ENCODE measurements at regions not wholly inside any gene's neighbourhood (a gene's known extent, or its start where the extent isn't known, plus 50 kb on each side); places are given as distances from the start of the nearest gene placed in this dataset.

DNA sequence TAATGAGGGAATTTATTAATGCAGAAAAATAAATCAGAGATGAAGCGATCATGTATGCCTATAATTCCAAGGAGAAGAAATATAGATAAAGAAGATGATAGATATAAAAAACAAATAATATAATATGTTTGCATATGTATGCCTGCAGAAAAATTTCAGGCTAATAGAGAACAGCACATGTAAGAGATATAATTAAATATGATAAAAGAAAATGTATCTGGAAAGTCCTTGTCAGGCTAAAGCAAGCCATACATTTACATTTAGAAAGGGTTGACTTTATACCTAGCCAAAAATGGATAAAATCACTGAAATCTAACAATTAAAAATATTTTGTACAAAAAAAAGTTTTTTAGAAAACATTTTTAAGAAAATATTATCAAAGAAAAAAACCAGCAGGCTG, 454.1 kb downstream of the C6orf118 start:
- H3K36me3 Mint-ChIP-seq: no peaks in the 10 kb centered on the region
- CTCF ChIA-PET: no interaction called here
- no peaks in the 10 kb centered on the region for H3K27me3 Mint-ChIP-seq
- H3K27ac Mint-ChIP-seq: no peak overlapping the region
- no peaks in the 10 kb centered on the region for H3K4me1 Mint-ChIP-seq
- DNase-seq: no peak
- H3K4me3 Mint-ChIP-seq: no peak overlapping the region
- no peaks in the 10 kb centered on the region for H3K9me3 Mint-ChIP-seq

DNA sequence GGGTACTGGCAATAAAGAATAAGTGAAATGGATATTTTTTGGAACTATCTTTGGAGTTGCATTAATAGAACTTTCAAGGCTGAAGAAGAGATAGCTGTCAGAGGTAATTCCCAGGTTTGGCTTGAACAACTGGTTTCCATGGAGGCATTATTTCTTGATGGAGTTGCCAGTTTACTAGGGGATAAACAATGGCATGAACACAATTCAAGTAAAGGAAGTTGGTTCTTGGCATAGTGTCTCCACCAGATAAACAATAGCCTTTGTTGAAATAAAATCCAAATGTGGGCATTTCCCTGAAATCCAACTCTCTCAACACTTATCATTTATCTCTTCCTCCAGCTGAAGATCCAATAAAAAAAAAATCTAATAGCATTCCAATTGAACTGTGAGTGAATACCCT, 454.9 kb downstream of the C6orf118 start:
- Mint-ChIP-seq H3K4me1 (no peaks in the 10 kb centered on the region), H3K36me3 (no peaks in the 10 kb centered on the region), H3K27ac (no peak overlapping the region), H3K9me3 (no peaks in the 10 kb centered on the region), H3K4me3 (no peak overlapping the region), H3K27me3 (no peaks in the 10 kb centered on the region)
- CTCF ChIA-PET: no interaction called here
- no peak for DNase-seq

DNA sequence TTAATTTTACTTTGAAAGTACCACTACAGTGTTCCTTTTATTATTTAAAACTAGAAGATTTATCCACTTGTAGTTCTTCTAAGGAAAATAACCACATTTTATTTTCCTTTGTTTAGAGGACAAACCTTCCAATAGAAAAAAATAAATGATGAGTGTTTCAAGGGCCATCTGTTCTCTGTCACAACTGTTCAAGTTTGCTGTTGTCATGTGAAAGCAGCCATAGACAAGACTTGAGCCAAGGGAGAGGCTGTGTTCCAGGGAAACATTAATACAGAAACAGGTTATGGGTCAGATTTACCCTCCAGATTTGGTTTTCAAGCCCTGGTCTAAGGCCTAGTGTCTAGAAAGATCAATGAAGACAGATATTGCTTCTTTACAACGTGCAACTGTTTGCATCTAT, 463.6 kb downstream of the C6orf118 start:
- no peak for DNase-seq
- Mint-ChIP-seq H3K27me3 (no peaks in the 10 kb centered on the region), H3K36me3 (no peaks in the 10 kb centered on the region), H3K27ac (no peak overlapping the region), H3K9me3 (peaks cover 12% of the 10 kb centered on the region), H3K4me1 (no peaks in the 10 kb centered on the region), H3K4me3 (no peak overlapping the region)
- CTCF ChIA-PET: no interaction called here

- CTCF ChIA-PET: no interaction called here
- Mint-ChIP-seq H3K9me3 (peaks cover 3% of the 10 kb centered on the region), H3K4me1 (no peaks in the 10 kb centered on the region), H3K4me3 (no peak overlapping the region), H3K27ac (no peak overlapping the region), H3K36me3 (no peaks in the 10 kb centered on the region), H3K27me3 (no peaks in the 10 kb centered on the region)
- DNase-seq: no peak
Observed at GRCh38 chr6:164842085-164842484, 467.3 kb downstream of the C6orf118 start.

- H3K27ac Mint-ChIP-seq: no peak overlapping the region
- no peaks in the 10 kb centered on the region for H3K4me1 Mint-ChIP-seq
- H3K27me3 Mint-ChIP-seq: no peaks in the 10 kb centered on the region
- H3K4me3 Mint-ChIP-seq: no peak overlapping the region
- no peaks in the 10 kb centered on the region for H3K9me3 Mint-ChIP-seq
- CTCF ChIA-PET: no interaction called here
- H3K36me3 Mint-ChIP-seq: no peaks in the 10 kb centered on the region
- DNase-seq: no peak
Observed at GRCh38 chr6:164838068-164838615, 471.3 kb downstream of the C6orf118 start.

DNA sequence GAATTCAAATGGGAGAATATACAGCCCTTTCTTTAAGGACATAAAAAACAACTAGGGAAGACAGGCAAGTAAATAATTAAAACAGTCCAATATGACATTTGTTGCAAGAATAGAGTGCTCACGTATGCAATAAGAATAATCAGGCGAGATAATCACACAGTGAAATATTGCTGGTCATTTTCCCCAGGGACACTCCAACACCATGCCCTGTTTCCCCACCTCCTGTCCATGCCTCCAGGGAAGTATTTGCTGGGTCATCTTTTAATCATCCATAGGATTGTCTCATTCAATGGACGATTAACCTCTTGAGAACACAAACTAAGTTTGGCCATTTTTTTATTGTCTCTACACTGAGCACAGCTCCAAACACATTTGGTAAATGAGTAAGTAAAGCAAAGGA, 472.9 kb downstream of the C6orf118 start:
- Mint-ChIP-seq H3K4me3 (no peak overlapping the region), H3K4me1 (no peaks in the 10 kb centered on the region), H3K27me3 (no peaks in the 10 kb centered on the region), H3K27ac (no peak overlapping the region), H3K36me3 (no peaks in the 10 kb centered on the region), H3K9me3 (no peaks in the 10 kb centered on the region)
- DNase-seq: no peak
- CTCF ChIA-PET: no interaction called here

DNA sequence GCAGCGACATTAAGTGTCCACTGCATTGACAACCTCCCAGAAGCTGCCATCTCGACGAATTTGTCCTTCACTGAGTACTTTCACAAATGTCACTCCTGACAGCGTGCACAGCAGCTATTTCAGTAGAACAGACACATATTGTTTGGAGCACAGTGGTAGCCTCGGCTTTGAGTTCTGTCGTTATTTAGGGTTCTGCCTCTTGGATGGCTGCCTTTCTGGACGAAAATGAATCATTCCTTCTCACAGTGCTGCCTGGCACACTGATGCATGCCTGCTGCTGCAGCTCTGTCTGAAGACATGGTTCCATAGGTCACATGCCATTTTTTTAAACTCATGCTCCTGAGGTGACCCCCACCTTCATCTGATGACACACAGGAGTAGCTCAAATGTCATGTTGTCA, 477.0 kb downstream of the C6orf118 start:
- CTCF ChIA-PET: no interaction called here
- Mint-ChIP-seq H3K4me1 (no peaks in the 10 kb centered on the region), H3K4me3 (no peak overlapping the region), H3K27ac (no peak overlapping the region), H3K27me3 (no peaks in the 10 kb centered on the region), H3K9me3 (peaks cover 8% of the 10 kb centered on the region), H3K36me3 (no peaks in the 10 kb centered on the region)
- DNase-seq: no peak

DNA sequence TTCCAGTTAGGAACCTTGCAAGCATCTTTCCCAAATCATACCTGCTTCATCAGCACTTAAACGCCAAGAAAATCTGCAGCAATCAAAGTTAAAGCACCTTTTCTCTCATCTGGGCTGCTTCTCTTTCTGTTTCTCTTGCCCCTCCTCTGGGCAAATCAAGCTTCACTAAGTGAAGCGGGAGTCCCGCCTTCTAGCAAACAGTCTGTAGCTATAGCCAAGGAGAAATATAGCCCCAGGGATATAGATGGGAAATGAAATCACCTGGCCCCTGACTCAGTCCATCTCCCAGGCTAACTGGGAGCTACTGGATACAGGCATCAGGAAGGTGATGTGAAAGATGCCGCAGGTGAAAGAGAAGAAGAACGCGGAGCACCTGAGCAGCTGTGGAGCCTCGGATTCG, 481.9 kb downstream of the C6orf118 start:
- Mint-ChIP-seq H3K27ac (no peak overlapping the region), H3K27me3 (no peaks in the 10 kb centered on the region), H3K4me1 (no peaks in the 10 kb centered on the region), H3K36me3 (no peaks in the 10 kb centered on the region), H3K4me3 (no peak overlapping the region), H3K9me3 (peaks cover 15% of the 10 kb centered on the region)
- DNase-seq: no peak
- CTCF ChIA-PET: no interaction called here

DNA sequence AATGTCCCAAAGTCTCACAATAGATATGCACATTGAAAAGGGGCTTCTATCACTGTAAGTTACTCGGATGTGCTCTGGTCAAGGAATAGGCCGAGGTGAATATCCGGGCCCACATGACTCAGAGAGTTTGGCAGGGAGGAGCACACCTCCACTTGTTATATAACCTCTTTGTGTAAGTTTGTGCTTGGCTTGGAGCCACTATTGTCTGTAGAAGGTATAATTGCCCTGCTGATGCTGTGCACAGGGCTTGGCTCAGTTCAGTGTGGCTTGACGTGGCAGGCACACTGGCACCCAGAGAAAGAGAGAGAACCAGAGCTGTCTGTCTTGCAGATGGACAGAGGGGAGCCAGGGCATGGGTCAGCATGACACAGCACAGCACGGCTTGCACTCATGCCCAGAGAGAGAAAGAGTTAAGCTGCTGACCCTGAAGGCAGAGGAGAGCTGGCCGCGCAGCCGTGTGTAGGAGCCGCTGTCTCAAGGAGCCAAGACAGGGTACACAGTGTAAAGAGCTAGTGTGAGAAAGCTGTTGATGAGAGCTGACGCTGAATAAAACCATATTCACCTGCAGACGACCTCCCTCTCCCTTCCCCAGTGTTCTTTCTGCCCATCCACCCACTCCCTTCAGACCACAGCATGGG, 482.5 kb downstream of the C6orf118 start:
- Mint-ChIP-seq H3K4me1 (no peaks in the 10 kb centered on the region), H3K4me3 (no peak overlapping the region), H3K9me3 (peaks cover 15% of the 10 kb centered on the region), H3K27ac (no peak overlapping the region), H3K27me3 (no peaks in the 10 kb centered on the region), H3K36me3 (no peaks in the 10 kb centered on the region)
- no peak for DNase-seq
- CTCF ChIA-PET: no interaction called here

GRCh38 chr6:164825386-164825785, 484.0 kb downstream of the C6orf118 start:
- CTCF ChIA-PET: no interaction called here
- Mint-ChIP-seq H3K27ac (no peak overlapping the region), H3K9me3 (peaks cover 15% of the 10 kb centered on the region), H3K4me3 (no peak overlapping the region), H3K27me3 (no peaks in the 10 kb centered on the region), H3K36me3 (no peaks in the 10 kb centered on the region), H3K4me1 (no peaks in the 10 kb centered on the region)
- DNase-seq: no peak

GRCh38 chr6:164817662-164818061, 491.7 kb downstream of the C6orf118 start:
- no peaks in the 10 kb centered on the region for H3K4me1 Mint-ChIP-seq
- DNase-seq: no peak
- H3K27me3 Mint-ChIP-seq: no peaks in the 10 kb centered on the region
- no peak overlapping the region for H3K4me3 Mint-ChIP-seq
- H3K9me3 Mint-ChIP-seq: peaks cover 14% of the 10 kb centered on the region
- CTCF ChIA-PET: no interaction called here
- no peak overlapping the region for H3K27ac Mint-ChIP-seq
- no peaks in the 10 kb centered on the region for H3K36me3 Mint-ChIP-seq

DNA sequence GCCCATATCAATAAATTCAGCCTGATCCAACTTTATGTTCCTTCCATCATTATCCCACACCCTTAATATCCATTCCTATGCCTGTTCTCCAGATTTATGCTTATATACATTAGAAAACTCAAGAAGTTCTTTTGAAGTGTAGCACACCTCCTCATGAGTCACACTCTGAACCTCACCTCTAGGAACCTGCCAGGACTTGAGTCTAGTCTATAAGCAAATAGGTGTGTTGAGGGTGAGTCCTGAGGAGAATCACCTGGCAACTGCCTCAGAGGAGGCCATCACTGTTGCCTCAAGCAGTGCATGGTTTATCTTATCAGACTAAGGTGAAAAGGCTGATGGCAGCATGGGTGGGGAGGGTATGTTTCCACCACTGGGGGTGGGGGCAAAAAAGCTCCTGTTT, 496.7 kb downstream of the C6orf118 start:
- Mint-ChIP-seq H3K27me3 (no peaks in the 10 kb centered on the region), H3K9me3 (peaks cover 35% of the 10 kb centered on the region), H3K4me1 (no peaks in the 10 kb centered on the region), H3K4me3 (no peak overlapping the region), H3K27ac (no peak overlapping the region), H3K36me3 (no peaks in the 10 kb centered on the region)
- DNase-seq: no peak
- CTCF ChIA-PET: no interaction called here

GRCh38 chr6:164807125-164807524, 502.3 kb downstream of the C6orf118 start:
- H3K27me3 Mint-ChIP-seq: no peaks in the 10 kb centered on the region
- H3K36me3 Mint-ChIP-seq: no peaks in the 10 kb centered on the region
- no peak for DNase-seq
- H3K9me3 Mint-ChIP-seq: peaks cover 44% of the 10 kb centered on the region
- CTCF ChIA-PET: no interaction called here
- no peaks in the 10 kb centered on the region for H3K4me1 Mint-ChIP-seq
- peak overlapping the region; percentile 45 for H3K27ac Mint-ChIP-seq
- H3K4me3 Mint-ChIP-seq: no peak overlapping the region

GRCh38 chr6:164795056-164795815, 514.2 kb downstream of the C6orf118 start:
- H3K9me3 Mint-ChIP-seq: peaks cover 11% of the 10 kb centered on the region
- DNase-seq: no peak
- no peaks in the 10 kb centered on the region for H3K4me1 Mint-ChIP-seq
- H3K27ac Mint-ChIP-seq: no peak overlapping the region
- no peaks in the 10 kb centered on the region for H3K36me3 Mint-ChIP-seq
- CTCF ChIA-PET: no interaction called here
- no peaks in the 10 kb centered on the region for H3K27me3 Mint-ChIP-seq
- no peak overlapping the region for H3K4me3 Mint-ChIP-seq

DNA sequence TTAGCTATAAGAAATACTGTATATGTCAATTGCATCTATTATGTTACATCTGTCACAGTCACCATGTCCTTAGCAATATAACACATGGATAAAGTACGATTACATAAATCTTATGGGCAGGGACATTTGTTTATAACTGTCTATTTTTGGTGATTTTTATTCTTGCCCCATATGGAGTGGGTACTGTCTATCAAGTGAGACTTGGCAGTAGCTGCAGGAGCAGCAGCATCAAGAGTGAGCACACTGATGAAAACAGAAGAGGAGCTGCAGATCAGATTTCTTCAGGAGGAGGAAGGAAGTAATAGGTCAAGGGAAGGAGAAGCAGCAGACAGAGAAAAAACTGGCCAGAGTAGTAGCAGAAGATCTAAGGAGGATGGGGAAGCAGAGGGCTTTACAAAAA, 516.7 kb downstream of the C6orf118 start:
- Mint-ChIP-seq H3K36me3 (no peaks in the 10 kb centered on the region), H3K27ac (no peak overlapping the region), H3K27me3 (no peaks in the 10 kb centered on the region), H3K4me3 (no peak overlapping the region), H3K9me3 (peaks cover 14% of the 10 kb centered on the region), H3K4me1 (no peaks in the 10 kb centered on the region)
- no peak for DNase-seq
- CTCF ChIA-PET: no interaction called here

All from activated naive CD4-positive, alpha-beta T cell treated with anti-CD3 and anti-CD28 coated beads, Interleukin-2, amount 10 ng/mL, durations not matched to agents 7 days and 5 days (primary cell).